ENCODE measurements at regions not wholly inside any gene's neighbourhood (a gene's known extent, or its start where the extent isn't known, plus 50 kb on each side); places are given as distances from the start of the nearest gene placed in this dataset.

GRCh38 chr15:69992348-69992747 is 105.4 kb downstream of the TLE3 start:
- no peak overlapping the region for H3K27ac ChIP-seq
- no peak for DNase-seq
- peaks cover under 1 to 29% (median 16%) of the 10 kb centered on the region in 4 donors for H3K4me1 ChIP-seq
- no peaks in the 10 kb centered on the region for H3K9me3 ChIP-seq
- intact Hi-C loops (cut with DNase I; ENCODE audit: low total_unique reads) (no loop called here), in situ Hi-C loops (cut with MboI; ENCODE audit: low pct_ligation_motif_present in 1 of 4, low pct_unique_long_range_greater_than_20kb in 1 of 4, low sequenced_read_pairs in 3 of 4) (no loop called here)
- TF ChIP-seq, protein P1, sequence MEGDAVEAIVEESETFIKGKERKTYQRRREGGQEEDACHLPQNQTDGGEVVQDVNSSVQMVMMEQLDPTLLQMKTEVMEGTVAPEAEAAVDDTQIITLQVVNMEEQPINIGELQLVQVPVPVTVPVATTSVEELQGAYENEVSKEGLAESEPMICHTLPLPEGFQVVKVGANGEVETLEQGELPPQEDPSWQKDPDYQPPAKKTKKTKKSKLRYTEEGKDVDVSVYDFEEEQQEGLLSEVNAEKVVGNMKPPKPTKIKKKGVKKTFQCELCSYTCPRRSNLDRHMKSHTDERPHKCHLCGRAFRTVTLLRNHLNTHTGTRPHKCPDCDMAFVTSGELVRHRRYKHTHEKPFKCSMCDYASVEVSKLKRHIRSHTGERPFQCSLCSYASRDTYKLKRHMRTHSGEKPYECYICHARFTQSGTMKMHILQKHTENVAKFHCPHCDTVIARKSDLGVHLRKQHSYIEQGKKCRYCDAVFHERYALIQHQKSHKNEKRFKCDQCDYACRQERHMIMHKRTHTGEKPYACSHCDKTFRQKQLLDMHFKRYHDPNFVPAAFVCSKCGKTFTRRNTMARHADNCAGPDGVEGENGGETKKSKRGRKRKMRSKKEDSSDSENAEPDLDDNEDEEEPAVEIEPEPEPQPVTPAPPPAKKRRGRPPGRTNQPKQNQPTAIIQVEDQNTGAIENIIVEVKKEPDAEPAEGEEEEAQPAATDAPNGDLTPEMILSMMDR (IDR thresholded peaks at IDR 0.05): no peak
- TF ChIP-seq EP300 (IDR thresholded peaks at IDR 0.05; ENCODE audit: low read depth): no peak
- no peak for TF ChIP-seq POLR2A (IDR thresholded peaks at IDR 0.05)
- TF ChIP-seq POLR2AphosphoS5 (IDR thresholded peaks at IDR 0.05): no peak
- H3K36me3 ChIP-seq: no peaks in the 10 kb centered on the region
- no peak overlapping the region for H3K4me3 ChIP-seq
- WGBS, 2 donors (ENCODE audit: low coverage in 1 of 2): 68 to 88% methylated on average over 4 to 7 of the region's 7 CpGs
- peaks cover 19% of the 10 kb centered on the region for H3K27me3 ChIP-seq

GRCh38 chr15:69994429-69995205 is 103.1 kb downstream of the TLE3 start:
- peak; percentile 29 for DNase-seq
- 42% methylated on average over 1 of the region's 1 CpG; no CpG with 5 or more reads in 1 of the 2 donors for WGBS, 2 donors (ENCODE audit: low coverage in 1 of 2)
- no peak overlapping the region for H3K27ac ChIP-seq

GRCh38 chr15:69996321-69997160 is 101.2 kb downstream of the TLE3 start:
- Histone ChIP-seq H3K27ac (peak overlapping the region; percentile 64 to 81 (median 66)), H3K36me3 (no peaks in the 10 kb centered on the region), H3K4me1 (peaks cover 8 to 33% (median 27%) of the 10 kb centered on the region in 4 donors), H3K27me3 (no peaks in the 10 kb centered on the region), H3K9me3 (no peaks in the 10 kb centered on the region), H3K4me3 (no peak overlapping the region)
- 62 to 75% methylated on average over 2 to 15 of the region's 15 CpGs for WGBS, 2 donors (ENCODE audit: low coverage in 1 of 2)
- intact Hi-C loops (cut with DNase I; ENCODE audit: low total_unique reads) (no loop called here), in situ Hi-C loops (cut with MboI; ENCODE audit: low pct_ligation_motif_present in 1 of 4, low pct_unique_long_range_greater_than_20kb in 1 of 4, low sequenced_read_pairs in 3 of 4) (no loop called here)
- DNase-seq: no peak
- TF ChIP-seq EP300 (IDR thresholded peaks at IDR 0.05; ENCODE audit: low read depth) (no peak), POLR2AphosphoS5 (IDR thresholded peaks at IDR 0.05) (no peak), POLR2A (IDR thresholded peaks at IDR 0.05) (no peak)
- TF ChIP-seq, protein P1 (IDR thresholded peaks at IDR 0.05): no peak

More at GRCh38 chr15:69994429-69995205, 103.1 kb downstream of the TLE3 start:
- TF ChIP-seq, protein P1 (IDR thresholded peaks at IDR 0.05): no peak
- peak in 1 of 3 donors; percentile 18 for TF ChIP-seq POLR2AphosphoS5 (IDR thresholded peaks at IDR 0.05)
- intact Hi-C loops (cut with DNase I; ENCODE audit: low total_unique reads) (no loop called here), in situ Hi-C loops (cut with MboI; ENCODE audit: low pct_ligation_motif_present in 1 of 4, low pct_unique_long_range_greater_than_20kb in 1 of 4, low sequenced_read_pairs in 3 of 4) (no loop called here)
- peaks cover 7% of the 10 kb centered on the region for H3K27me3 ChIP-seq
- no peak overlapping the region for H3K4me3 ChIP-seq
- no peaks in the 10 kb centered on the region for H3K9me3 ChIP-seq
- H3K4me1 ChIP-seq: peaks cover 8 to 33% (median 27%) of the 10 kb centered on the region in 4 donors
- no peaks in the 10 kb centered on the region for H3K36me3 ChIP-seq

- Histone ChIP-seq H3K9me3 (no peaks in the 10 kb centered on the region), H3K27ac (peak overlapping the region; percentile 64 to 81 (median 66)), H3K36me3 (no peaks in the 10 kb centered on the region), H3K4me3 (no peak overlapping the region), H3K4me1 (peaks cover 8 to 33% (median 27%) of the 10 kb centered on the region in 4 donors), H3K27me3 (no peaks in the 10 kb centered on the region)
- peak; percentile 82 for DNase-seq
- peak; percentile 31 for TF ChIP-seq POLR2A (IDR thresholded peaks at IDR 0.05)
- no peak for TF ChIP-seq EP300 (IDR thresholded peaks at IDR 0.05; ENCODE audit: low read depth)
- TF ChIP-seq POLR2AphosphoS5 (IDR thresholded peaks at IDR 0.05): peak; percentile 16 to 44 (median 42)
- intact Hi-C loops (cut with DNase I; ENCODE audit: low total_unique reads) (no loop called here), in situ Hi-C loops (cut with MboI; ENCODE audit: low pct_ligation_motif_present in 1 of 4, low pct_unique_long_range_greater_than_20kb in 1 of 4, low sequenced_read_pairs in 3 of 4) (no loop called here)
- WGBS, 2 donors (ENCODE audit: low coverage in 1 of 2): 66% methylated on average over 10 of the region's 10 CpGs; no CpG with 5 or more reads in 1 of the 2 donors
These were observed 100.6 kb downstream of the TLE3 start for GRCh38 chr15:69997161-69997485.
